ENCODE measurements at regions not wholly inside any gene's neighbourhood (a gene's known extent, or its start where the extent isn't known, plus 50 kb on each side); places are given as distances from the start of the nearest gene placed in this dataset.

- TF ChIP-seq POLR2A (IDR thresholded peaks at IDR 0.05; ENCODE audit: low read length) (no peak), GATA1 (IDR thresholded peaks at IDR 0.05; ENCODE audit: low read depth, low read length) (no peak)
Measured at GRCh38 chr4:178309890-178310289, 867.7 kb upstream of the AGA start.

All from erythroblast (primary cell).